HG03159 (cell line): ENCODE measurements at regions not wholly inside any gene's neighbourhood (a gene's known extent, or its start where the extent isn't known, plus 50 kb on each side); places are given as distances from the start of the nearest gene placed in this dataset.
"Not testable (repeated sequence)": the region's sequence is repeated elsewhere in the genome, so short reads cannot be mapped to it uniquely, and the experiment has no call there.

ENCODE experiments used
- ATAC-seq: cut with Tn5 transposase; IDR thresholded peaks from one replicate; pipeline ENCODE4 v1.9.1; 2021; ENCODE audit warnings: mild to moderate bottlenecking, moderate library complexity; ENCODE audit not compliant: unreplicated experiment

- no peak for ATAC-seq
Measured at GRCh38 chr5:75951158-75951557, 132.0 kb upstream of the SV2C start.

GRCh38 chr5:75948438-75948837 is 134.7 kb upstream of the SV2C start:
- no peak for ATAC-seq

GRCh38 chr5:75940418-75940817 is 142.8 kb upstream of the SV2C start:
- no peak for ATAC-seq

- ATAC-seq: no peak
Measured at GRCh38 chr5:75935572-75935971, 147.6 kb upstream of the SV2C start.

GRCh38 chr5:75933489-75933888 is 149.7 kb upstream of the SV2C start:
- ATAC-seq: no peak

- no peak for ATAC-seq
Measured at GRCh38 chr5:75931175-75931574, 152.0 kb upstream of the SV2C start.

GRCh38 chr5:75928992-75929391 is 154.2 kb upstream of the SV2C start:
- no peak for ATAC-seq

- ATAC-seq: no peak
Measured at GRCh38 chr5:75922480-75922879, 160.7 kb upstream of the SV2C start.

- no peak for ATAC-seq
Measured at GRCh38 chr5:75921011-75921410, 162.2 kb upstream of the SV2C start.

GRCh38 chr5:75916144-75916543 is 167.0 kb upstream of the SV2C start:
- ATAC-seq: no peak

- ATAC-seq: no peak
Measured at GRCh38 chr5:75909223-75909622, 174.0 kb upstream of the SV2C start.

GRCh38 chr5:75907651-75908050 is 175.5 kb upstream of the SV2C start:
- ATAC-seq: no peak

- ATAC-seq: no peak
Measured at GRCh38 chr5:75894482-75894881, 177.2 kb upstream of the POC5 start.

- no peak for ATAC-seq
Measured at GRCh38 chr5:75891736-75892135, 174.5 kb upstream of the POC5 start.

- ATAC-seq: no peak
Measured at GRCh38 chr5:75891020-75891419, 173.8 kb upstream of the POC5 start.

- ATAC-seq: no peak
Measured at GRCh38 chr5:75890546-75890945, 173.3 kb upstream of the POC5 start.

- ATAC-seq: no peak
Measured at GRCh38 chr5:75886706-75887105, 169.5 kb upstream of the POC5 start.

GRCh38 chr5:75885849-75886596 is 168.8 kb upstream of the POC5 start:
- no peak for ATAC-seq

GRCh38 chr5:75885321-75885720 is 168.1 kb upstream of the POC5 start:
- ATAC-seq: no peak

GRCh38 chr5:75869891-75870290 is 152.7 kb upstream of the POC5 start:
- ATAC-seq: no peak

- ATAC-seq: no peak
Measured at GRCh38 chr5:75862872-75863271, 145.6 kb upstream of the POC5 start.

GRCh38 chr5:75859621-75860020 is 142.4 kb upstream of the POC5 start:
- ATAC-seq: not testable (repeated sequence)

- ATAC-seq: no peak
Measured at GRCh38 chr5:75856056-75856455, 138.8 kb upstream of the POC5 start.
